ENCODE measurements at regions not wholly inside any gene's neighbourhood (a gene's known extent, or its start where the extent isn't known, plus 50 kb on each side); places are given as distances from the start of the nearest gene placed in this dataset.

DNA sequence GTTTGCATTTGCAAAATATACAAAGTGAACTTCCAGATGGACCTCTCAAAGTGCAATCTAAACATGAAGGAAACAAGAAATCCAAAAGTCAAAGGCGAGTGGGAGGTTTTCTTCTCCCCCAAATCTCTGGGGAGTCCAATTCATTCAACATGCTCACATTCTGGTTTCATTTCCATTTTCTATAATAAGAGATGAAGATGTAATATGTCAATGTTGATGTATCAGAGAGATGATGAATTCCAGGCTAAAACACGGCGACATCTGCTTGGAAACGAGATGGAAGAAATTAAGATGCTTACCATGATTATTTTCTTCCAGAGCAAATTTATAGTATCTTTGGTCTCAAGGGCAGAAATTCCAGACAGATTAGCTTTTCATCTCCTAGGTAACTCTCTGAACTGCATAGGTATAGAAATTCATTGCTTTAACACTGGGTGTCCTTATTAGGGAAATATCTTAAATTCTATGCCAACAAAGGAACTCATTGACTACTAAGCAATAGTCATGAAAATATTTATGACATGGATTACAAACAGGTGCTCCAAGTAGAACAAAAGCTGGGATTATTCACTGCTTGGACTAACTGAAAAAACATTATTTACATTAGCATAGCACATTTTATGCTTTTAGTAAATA lies 287.9 kb downstream of the SEC61B start:
- intact Hi-C loops (cut with DNase I; ENCODE audit: low total_unique reads), result no loop called here
- H3K4me3 ChIP-seq (ENCODE audit: low read depth, poor library complexity, severe bottlenecking), result no peak overlapping the region
- no peak for DNase-seq (ENCODE audit: low spot score in 2 of 2)
- TF ChIP-seq, protein P1, sequence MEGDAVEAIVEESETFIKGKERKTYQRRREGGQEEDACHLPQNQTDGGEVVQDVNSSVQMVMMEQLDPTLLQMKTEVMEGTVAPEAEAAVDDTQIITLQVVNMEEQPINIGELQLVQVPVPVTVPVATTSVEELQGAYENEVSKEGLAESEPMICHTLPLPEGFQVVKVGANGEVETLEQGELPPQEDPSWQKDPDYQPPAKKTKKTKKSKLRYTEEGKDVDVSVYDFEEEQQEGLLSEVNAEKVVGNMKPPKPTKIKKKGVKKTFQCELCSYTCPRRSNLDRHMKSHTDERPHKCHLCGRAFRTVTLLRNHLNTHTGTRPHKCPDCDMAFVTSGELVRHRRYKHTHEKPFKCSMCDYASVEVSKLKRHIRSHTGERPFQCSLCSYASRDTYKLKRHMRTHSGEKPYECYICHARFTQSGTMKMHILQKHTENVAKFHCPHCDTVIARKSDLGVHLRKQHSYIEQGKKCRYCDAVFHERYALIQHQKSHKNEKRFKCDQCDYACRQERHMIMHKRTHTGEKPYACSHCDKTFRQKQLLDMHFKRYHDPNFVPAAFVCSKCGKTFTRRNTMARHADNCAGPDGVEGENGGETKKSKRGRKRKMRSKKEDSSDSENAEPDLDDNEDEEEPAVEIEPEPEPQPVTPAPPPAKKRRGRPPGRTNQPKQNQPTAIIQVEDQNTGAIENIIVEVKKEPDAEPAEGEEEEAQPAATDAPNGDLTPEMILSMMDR (IDR thresholded peaks at IDR 0.05), result no peak
- no peak for TF ChIP-seq POLR2A (IDR thresholded peaks at IDR 0.05)
- 43% methylated on average over 4 of the region's 4 CpGs for WGBS, 2 donors

- WGBS, 2 donors, result 83 to 85% methylated on average over 3 of the region's 3 CpGs
- TF ChIP-seq, protein P1 (IDR thresholded peaks at IDR 0.05), result no peak
- no peak for TF ChIP-seq POLR2A (IDR thresholded peaks at IDR 0.05)
- no peak overlapping the region for H3K4me3 ChIP-seq (ENCODE audit: low read depth, poor library complexity, severe bottlenecking)
- DNase-seq (ENCODE audit: low spot score in 2 of 2), result no peak
- intact Hi-C loops (cut with DNase I; ENCODE audit: low total_unique reads), result no loop called here
Observed at GRCh38 chr9:99511723-99512122, 289.6 kb downstream of the SEC61B start.

DNA sequence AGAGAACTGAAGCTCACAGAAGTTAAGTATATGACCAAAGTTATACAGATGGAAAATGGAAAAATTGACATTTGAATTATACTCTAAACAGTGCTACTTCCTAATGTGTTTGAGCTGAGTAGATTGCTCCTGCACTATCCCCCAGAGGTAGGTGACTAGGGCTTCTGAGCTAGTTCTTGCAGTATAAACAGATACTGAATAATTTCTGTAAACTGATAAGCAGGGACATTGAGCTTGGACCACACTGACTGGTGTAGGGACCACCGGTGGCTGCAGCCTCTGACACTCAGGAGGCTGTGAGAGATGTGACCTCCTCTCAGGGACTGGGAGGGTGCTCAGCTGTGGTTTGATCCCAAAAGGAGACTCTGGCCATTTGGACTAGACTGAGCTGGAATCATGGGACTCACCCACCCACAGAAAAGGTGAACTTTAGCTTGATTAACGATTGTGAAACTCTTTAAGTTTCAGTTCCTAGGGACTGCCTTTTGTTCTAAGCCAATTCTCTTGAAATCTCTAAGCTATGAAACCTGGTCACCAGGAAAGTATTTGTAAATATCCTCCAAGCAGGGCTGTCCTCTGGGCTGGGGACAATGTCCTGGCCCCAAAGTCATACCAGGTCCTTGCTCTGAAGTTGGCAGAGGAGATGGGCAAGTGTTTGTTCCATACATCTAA lies 291.5 kb downstream of the SEC61B start:
- no peak for DNase-seq (ENCODE audit: low spot score in 2 of 2)
- WGBS, 2 donors, result 86 to 90% methylated on average over 2 of the region's 2 CpGs
- H3K4me3 ChIP-seq (ENCODE audit: low read depth, poor library complexity, severe bottlenecking), result no peak overlapping the region
- intact Hi-C loops (cut with DNase I; ENCODE audit: low total_unique reads), result no loop called here
- TF ChIP-seq, protein P1 (IDR thresholded peaks at IDR 0.05), result no peak
- no peak for TF ChIP-seq POLR2A (IDR thresholded peaks at IDR 0.05)

DNA sequence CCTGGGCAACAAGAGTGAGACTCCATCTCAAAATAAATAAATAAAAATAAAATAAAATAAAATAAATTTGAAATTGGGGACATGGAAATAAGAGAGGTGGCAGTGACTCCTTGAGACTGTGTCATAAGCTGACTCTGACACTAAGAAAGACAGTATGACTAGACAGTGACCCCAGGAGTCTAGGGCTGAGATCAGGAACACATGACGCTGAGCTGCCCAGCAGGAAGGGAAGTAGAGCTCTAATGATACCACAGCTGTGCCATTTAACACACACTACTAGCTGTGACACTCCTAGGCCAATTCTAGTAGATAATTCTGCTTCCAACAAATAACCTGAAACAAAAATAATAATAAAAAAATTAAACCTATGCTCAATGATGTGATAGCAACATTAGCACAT lies 293.0 kb downstream of the SEC61B start:
- TF ChIP-seq POLR2A (IDR thresholded peaks at IDR 0.05), result no peak
- TF ChIP-seq, protein P1 (IDR thresholded peaks at IDR 0.05), result no peak
- 64 to 75% methylated on average over 1 of the region's 1 CpG for WGBS, 2 donors
- DNase-seq (ENCODE audit: low spot score in 2 of 2), result no peak

GRCh38 chr9:99515895-99516656 lies 294.0 kb downstream of the SEC61B start:
- no peak for TF ChIP-seq POLR2A (IDR thresholded peaks at IDR 0.05)
- TF ChIP-seq, protein P1 (IDR thresholded peaks at IDR 0.05), result no peak
- intact Hi-C loops (cut with DNase I; ENCODE audit: low total_unique reads), result no loop called here
- DNase-seq (ENCODE audit: low spot score in 2 of 2), result no peak
- no peak overlapping the region for H3K4me3 ChIP-seq (ENCODE audit: low read depth, poor library complexity, severe bottlenecking)
- 91 to 92% methylated on average over 7 of the region's 7 CpGs for WGBS, 2 donors

More for the DNA sequence above, 293.0 kb downstream of the SEC61B start:
- no peak overlapping the region for H3K4me3 ChIP-seq (ENCODE audit: low read depth, poor library complexity, severe bottlenecking)
- intact Hi-C loops (cut with DNase I; ENCODE audit: low total_unique reads), result no loop called here
